ENCODE measurements at regions not wholly inside any gene's neighbourhood (a gene's known extent, or its start where the extent isn't known, plus 50 kb on each side); places are given as distances from the start of the nearest gene placed in this dataset.

DNA sequence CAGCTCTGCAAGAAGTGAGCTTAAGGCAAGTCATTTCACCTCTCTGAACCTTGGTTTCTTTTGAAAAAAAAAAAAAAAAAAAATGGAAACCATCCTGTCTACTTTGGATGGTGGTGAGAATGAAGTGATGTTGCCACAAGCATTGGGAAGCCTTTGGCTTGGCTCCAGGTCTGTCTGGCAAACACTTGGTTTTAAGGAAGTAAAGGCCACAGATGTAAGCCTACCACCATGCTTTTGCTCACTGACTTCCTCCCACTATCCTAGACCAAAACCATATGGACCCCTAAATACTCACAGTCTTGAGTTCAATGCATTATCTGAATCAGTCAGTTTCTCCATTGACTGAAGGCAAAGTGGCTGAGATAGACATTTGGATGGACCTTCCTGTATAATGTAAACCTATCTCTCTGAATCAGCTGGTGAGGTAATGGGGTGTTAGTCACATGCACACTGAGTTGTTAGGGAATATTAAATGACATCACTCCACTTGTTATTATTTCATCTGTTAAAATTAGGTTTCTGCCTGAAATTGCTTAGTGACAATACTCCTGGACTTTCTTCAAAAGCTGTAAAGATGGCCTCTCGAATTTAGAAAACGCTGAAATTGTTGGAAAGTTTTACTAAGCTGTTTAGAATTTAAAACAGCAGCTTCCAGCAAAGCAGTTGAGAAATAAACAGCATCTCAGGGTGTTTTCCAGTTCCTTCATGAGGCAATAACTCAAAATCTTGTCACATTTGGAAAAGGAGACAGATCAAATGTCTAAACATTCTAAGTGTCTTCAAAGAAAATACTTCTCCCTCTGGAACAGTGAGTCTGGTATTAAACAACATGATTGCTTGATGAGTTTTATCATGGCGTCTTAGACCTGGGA, 833.5 kb downstream of the DHX35 start (continued):
- no peak for TF ChIP-seq CTBP2 (IDR thresholded peaks at IDR 0.05; ENCODE audit: borderline replicate concordance, insufficient read depth, insufficient read length, low read length)
- TF ChIP-seq GTF2F1 (IDR thresholded peaks at IDR 0.05; ENCODE audit: borderline replicate concordance, low read depth, low read length), result no peak
- TF ChIP-seq JUN (IDR thresholded peaks at IDR 0.05; ENCODE audit: low read depth, low read length), result no peak
- no peak for TF ChIP-seq SUZ12 (IDR thresholded peaks at IDR 0.05; ENCODE audit: low read length)
- TF ChIP-seq, protein P1, sequence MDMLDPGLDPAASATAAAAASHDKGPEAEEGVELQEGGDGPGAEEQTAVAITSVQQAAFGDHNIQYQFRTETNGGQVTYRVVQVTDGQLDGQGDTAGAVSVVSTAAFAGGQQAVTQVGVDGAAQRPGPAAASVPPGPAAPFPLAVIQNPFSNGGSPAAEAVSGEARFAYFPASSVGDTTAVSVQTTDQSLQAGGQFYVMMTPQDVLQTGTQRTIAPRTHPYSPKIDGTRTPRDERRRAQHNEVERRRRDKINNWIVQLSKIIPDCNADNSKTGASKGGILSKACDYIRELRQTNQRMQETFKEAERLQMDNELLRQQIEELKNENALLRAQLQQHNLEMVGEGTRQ (IDR thresholded peaks at IDR 0.05; ENCODE audit: low read length), result no peak
- TF ChIP-seq RBBP5 (IDR thresholded peaks at IDR 0.05; ENCODE audit: borderline replicate concordance, low read depth, low read length), result no peak
- TF ChIP-seq, protein P2, sequence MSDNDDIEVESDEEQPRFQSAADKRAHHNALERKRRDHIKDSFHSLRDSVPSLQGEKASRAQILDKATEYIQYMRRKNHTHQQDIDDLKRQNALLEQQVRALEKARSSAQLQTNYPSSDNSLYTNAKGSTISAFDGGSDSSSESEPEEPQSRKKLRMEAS (IDR thresholded peaks at IDR 0.05), result no peak
- TF ChIP-seq YY1 (IDR thresholded peaks at IDR 0.05; ENCODE audit: low read depth, low read length), result no peak
